ENCODE measurements at regions not wholly inside any gene's neighbourhood (a gene's known extent, or its start where the extent isn't known, plus 50 kb on each side); places are given as distances from the start of the nearest gene placed in this dataset.

- Histone ChIP-seq H3K36me3 (replicated peaks in 1 of 2) (no peaks in the 10 kb centered on the region), H3K4me3 (no peak overlapping the region), H3K9me3 (replicated peaks in 1 of 3) (no peaks in the 10 kb centered on the region), H3K27ac (no peak overlapping the region), H3K27me3 (no peaks in the 10 kb centered on the region), H3K4me1 (replicated peaks in 1 of 2) (no peaks in the 10 kb centered on the region)
- no peak for TF ChIP-seq CTCF (IDR thresholded peaks at IDR 0.05)
- TF ChIP-seq POLR2A (IDR thresholded peaks at IDR 0.05) = no peak
- no peak for DNase-seq
- intact Hi-C loops (cut with DNase I) = no loop called here
- WGBS, 4 donors = 75 to 100% (median 83%) methylated on average over 1 of the region's 1 CpG
Measured at GRCh38 chr4:176953021-176953420, 160.3 kb upstream of the VEGFC start.

- TF ChIP-seq POLR2A (IDR thresholded peaks at IDR 0.05) = no peak
- TF ChIP-seq CTCF (IDR thresholded peaks at IDR 0.05) = no peak
- Histone ChIP-seq H3K27me3 (no peaks in the 10 kb centered on the region), H3K27ac (no peak overlapping the region), H3K9me3 (replicated peaks in 1 of 3) (no peaks in the 10 kb centered on the region), H3K4me3 (no peak overlapping the region), H3K4me1 (replicated peaks in 1 of 2) (no peaks in the 10 kb centered on the region), H3K36me3 (replicated peaks in 1 of 2) (no peaks in the 10 kb centered on the region)
- WGBS, 4 donors = 68 to 82% (median 75%) methylated on average over 3 of the region's 3 CpGs
- intact Hi-C loops (cut with DNase I) = no loop called here
- no peak for DNase-seq
Measured at GRCh38 chr4:176957353-176958118, 164.8 kb upstream of the VEGFC start.

- H3K4me1 ChIP-seq (replicated peaks in 1 of 2) = no peaks in the 10 kb centered on the region
- WGBS, 4 donors = 85 to 93% (median 87%) methylated on average over 5 of the region's 5 CpGs
- no peaks in the 10 kb centered on the region for H3K27me3 ChIP-seq
- H3K36me3 ChIP-seq (replicated peaks in 1 of 2) = no peaks in the 10 kb centered on the region
- DNase-seq = no peak
- H3K27ac ChIP-seq = no peak overlapping the region
- no peak overlapping the region for H3K4me3 ChIP-seq
- TF ChIP-seq POLR2A (IDR thresholded peaks at IDR 0.05) (no peak), CTCF (IDR thresholded peaks at IDR 0.05) (no peak)
- intact Hi-C loops (cut with DNase I) = no loop called here
- no peaks in the 10 kb centered on the region for H3K9me3 ChIP-seq (replicated peaks in 1 of 3)
Measured at GRCh38 chr4:176959980-176960379, 167.3 kb upstream of the VEGFC start.

- H3K4me3 ChIP-seq = no peak overlapping the region
- 49 to 65% (median 59%) methylated on average over 2 of the region's 2 CpGs for WGBS, 4 donors
- intact Hi-C loops (cut with DNase I) = no loop called here
- H3K27ac ChIP-seq = no peak overlapping the region
- DNase-seq = no peak
- no peaks in the 10 kb centered on the region for H3K9me3 ChIP-seq (replicated peaks in 1 of 3)
- TF ChIP-seq CTCF (IDR thresholded peaks at IDR 0.05) = no peak
- TF ChIP-seq POLR2A (IDR thresholded peaks at IDR 0.05) = no peak
- peaks cover 8% of the 10 kb centered on the region in 2 donors for H3K4me1 ChIP-seq (replicated peaks in 1 of 2)
- H3K36me3 ChIP-seq (replicated peaks in 1 of 2) = no peaks in the 10 kb centered on the region
- H3K27me3 ChIP-seq = no peaks in the 10 kb centered on the region
Measured at GRCh38 chr4:176963121-176963520, 170.4 kb upstream of the VEGFC start.

All from adrenal gland (tissue), 9 donors.